Stimulated activated CD4-positive, alpha-beta T cell treated with anti-CD3 and anti-CD28 coated beads, Interleukin-4, amount 100 ng/mL, for 48 hours (primary cell): ENCODE measurements at regions not wholly inside any gene's neighbourhood (a gene's known extent, or its start where the extent isn't known, plus 50 kb on each side); places are given as distances from the start of the nearest gene placed in this dataset.
"Not testable (repeated sequence)": the region's sequence is repeated elsewhere in the genome, so short reads cannot be mapped to it uniquely, and the experiment has no call there.

Experiments used
- DNase-seq, 2 donors: peaks; one replicate each; pipeline ENCODE4 v3.0.0-alpha.2; 2020; ENCODE audit warnings: low read depth in 2 of 2

GRCh38 chr5:162964144-162964543 is 473.3 kb upstream of the CCNG1 start:
- DNase-seq, result not testable (repeated sequence)

GRCh38 chr5:162990063-162990462 is 447.3 kb upstream of the CCNG1 start:
- no peak for DNase-seq

GRCh38 chr5:162990856-162991497 is 446.4 kb upstream of the CCNG1 start:
- no peak for DNase-seq

GRCh38 chr5:162995568-162995967 is 441.8 kb upstream of the CCNG1 start:
- no peak for DNase-seq

- no peak for DNase-seq
Measured at GRCh38 chr5:162996053-162996452, 441.3 kb upstream of the CCNG1 start.

GRCh38 chr5:163005949-163006348 is 431.4 kb upstream of the CCNG1 start:
- no peak for DNase-seq

- DNase-seq, result no peak
Measured at GRCh38 chr5:163022582-163023128, 414.7 kb upstream of the CCNG1 start.

GRCh38 chr5:163023846-163024245 is 413.5 kb upstream of the CCNG1 start:
- DNase-seq, result no peak

- no peak for DNase-seq
Measured at GRCh38 chr5:163024936-163025335, 412.5 kb upstream of the CCNG1 start.

GRCh38 chr5:163033656-163034055 is 403.7 kb upstream of the CCNG1 start:
- DNase-seq, result no peak

GRCh38 chr5:163041254-163041653 is 396.1 kb upstream of the CCNG1 start:
- DNase-seq, result no peak

- no peak for DNase-seq
Measured at GRCh38 chr5:163079618-163080017, 357.8 kb upstream of the CCNG1 start.

GRCh38 chr5:163089230-163089629 is 348.2 kb upstream of the CCNG1 start:
- no peak for DNase-seq

GRCh38 chr5:163089926-163090325 is 347.5 kb upstream of the CCNG1 start:
- no peak for DNase-seq

GRCh38 chr5:163094492-163095180 is 342.8 kb upstream of the CCNG1 start:
- no peak for DNase-seq

GRCh38 chr5:163104464-163104863 is 332.9 kb upstream of the CCNG1 start:
- no peak for DNase-seq

GRCh38 chr5:163105456-163105855 is 331.9 kb upstream of the CCNG1 start:
- DNase-seq, result no peak

- no peak for DNase-seq
Measured at GRCh38 chr5:163106098-163106497, 331.3 kb upstream of the CCNG1 start.

- DNase-seq, result no peak
Measured at GRCh38 chr5:163108351-163108750, 329.0 kb upstream of the CCNG1 start.

GRCh38 chr5:163115011-163115410 is 322.4 kb upstream of the CCNG1 start:
- DNase-seq, result no peak

GRCh38 chr5:163116618-163117017 is 320.8 kb upstream of the CCNG1 start:
- not testable (repeated sequence) for DNase-seq

- no peak for DNase-seq
Measured at GRCh38 chr5:163134061-163134460, 303.3 kb upstream of the CCNG1 start.

- no peak for DNase-seq
Measured at GRCh38 chr5:163135849-163136248, 301.5 kb upstream of the CCNG1 start.
